ENCODE measurements at regions not wholly inside any gene's neighbourhood (a gene's known extent, or its start where the extent isn't known, plus 50 kb on each side); places are given as distances from the start of the nearest gene placed in this dataset.

DNA sequence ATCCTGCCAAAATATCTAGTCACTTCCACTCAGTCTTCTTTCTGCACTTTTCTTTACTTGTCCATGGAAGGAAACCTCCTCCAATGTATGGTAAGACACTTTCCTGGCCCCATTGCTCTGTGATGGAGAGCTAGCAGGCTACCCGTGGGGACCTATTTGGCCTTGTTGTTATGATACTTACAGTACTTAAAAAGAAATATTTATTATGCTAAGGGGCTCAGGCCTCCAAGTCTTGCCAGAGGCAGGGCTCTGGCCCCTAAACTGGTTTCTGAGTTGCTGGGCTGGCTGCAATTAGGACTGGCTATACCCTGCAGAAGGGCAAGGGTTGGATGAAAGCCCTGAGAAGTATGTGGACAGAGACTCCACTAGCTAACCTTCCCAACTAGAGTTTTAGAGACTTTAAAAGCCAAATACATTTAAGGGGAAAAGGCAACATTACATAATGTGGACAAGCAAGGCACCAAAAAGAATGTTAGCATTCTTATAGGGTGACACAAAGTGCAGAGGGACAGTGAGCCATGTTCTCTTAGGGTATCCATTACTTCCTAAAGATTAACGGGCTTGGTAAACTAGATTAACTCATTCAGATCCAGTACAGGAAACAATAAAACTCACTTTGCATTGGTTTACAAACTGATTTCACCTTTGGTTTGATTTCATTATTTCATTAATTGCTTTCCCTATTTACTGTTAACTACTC lies 84.9 kb upstream of the INHBA start:
- DNase-seq = no peak

DNA sequence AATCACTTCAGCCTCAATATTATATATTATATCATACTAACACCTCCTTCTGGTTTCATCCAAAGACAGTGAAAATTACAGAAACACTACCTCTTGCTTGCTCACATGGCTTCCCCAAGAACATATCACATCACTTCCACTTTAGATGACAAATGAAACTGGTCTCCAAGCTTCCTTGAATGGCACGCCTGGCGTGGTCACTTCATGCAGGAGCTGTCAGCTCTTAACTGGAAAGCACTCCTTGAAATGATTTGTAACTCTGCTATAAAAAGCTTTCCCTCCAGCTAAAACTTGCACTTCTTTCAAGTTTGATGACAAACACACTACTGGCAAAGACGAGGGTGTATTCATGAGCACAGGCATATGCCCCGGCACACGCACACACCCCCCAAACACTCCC lies 84.1 kb upstream of the INHBA start:
- no peak for DNase-seq

DNA sequence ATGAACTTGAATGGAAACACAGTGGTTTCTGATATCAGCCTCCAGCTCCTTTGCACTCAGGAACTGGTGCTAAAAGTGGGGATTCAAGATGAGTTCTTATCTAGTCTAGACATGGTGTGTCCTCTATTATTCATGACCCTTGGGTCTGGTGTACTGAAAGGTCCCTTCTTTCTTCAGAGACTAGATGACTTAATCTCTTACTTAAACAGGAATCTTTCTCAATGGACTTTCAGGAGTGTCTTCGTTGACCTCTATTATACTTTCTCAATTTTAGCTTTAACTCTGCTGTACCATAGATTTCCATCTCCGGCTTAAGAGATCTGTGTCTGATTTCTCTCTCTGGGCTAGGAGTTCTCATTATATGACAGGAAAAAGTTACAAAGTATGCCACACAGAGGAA lies 83.5 kb upstream of the INHBA start:
- no peak for DNase-seq

DNA sequence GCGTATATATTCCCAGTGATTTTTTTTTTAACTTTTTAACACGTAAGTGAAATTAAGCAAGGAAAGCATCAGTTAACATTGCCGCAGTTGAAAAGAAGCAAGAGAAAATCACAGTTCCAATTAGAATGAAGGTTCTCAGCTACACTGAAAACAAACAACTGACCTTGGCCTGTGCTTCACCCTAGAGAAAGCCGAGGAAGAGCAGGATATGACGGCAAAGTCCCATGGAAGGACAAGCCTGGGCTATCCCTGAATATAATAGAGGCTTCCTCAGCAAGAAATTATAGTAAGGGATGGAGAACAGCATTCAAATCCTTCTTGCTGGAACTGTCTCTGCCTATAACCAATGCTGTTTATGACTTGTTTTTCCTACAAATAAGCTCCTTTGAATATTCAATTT lies 83.0 kb upstream of the INHBA start:
- DNase-seq = no peak

DNA sequence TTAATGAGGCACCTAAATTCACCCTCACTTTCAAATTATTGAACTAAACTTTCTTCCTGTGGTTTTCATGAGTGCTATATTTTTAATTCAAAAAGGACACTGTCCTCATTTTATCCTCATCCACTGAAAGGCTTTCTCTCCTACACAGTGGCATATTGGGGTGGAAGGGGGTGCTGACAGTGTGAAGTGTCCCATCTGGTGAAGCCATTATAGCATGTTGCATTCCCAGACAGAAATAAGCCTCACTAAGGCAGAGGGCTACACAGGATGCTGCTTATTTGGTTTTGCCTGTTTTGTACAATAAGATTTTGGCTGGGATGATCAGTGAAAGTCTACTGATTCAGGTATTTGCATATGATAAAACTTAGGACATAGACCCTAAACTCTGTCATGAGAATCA lies 82.4 kb upstream of the INHBA start:
- DNase-seq = no peak

- no peak for DNase-seq
These were observed 77.0 kb upstream of the INHBA start for GRCh38 chr7:41779918-41780317.

DNA sequence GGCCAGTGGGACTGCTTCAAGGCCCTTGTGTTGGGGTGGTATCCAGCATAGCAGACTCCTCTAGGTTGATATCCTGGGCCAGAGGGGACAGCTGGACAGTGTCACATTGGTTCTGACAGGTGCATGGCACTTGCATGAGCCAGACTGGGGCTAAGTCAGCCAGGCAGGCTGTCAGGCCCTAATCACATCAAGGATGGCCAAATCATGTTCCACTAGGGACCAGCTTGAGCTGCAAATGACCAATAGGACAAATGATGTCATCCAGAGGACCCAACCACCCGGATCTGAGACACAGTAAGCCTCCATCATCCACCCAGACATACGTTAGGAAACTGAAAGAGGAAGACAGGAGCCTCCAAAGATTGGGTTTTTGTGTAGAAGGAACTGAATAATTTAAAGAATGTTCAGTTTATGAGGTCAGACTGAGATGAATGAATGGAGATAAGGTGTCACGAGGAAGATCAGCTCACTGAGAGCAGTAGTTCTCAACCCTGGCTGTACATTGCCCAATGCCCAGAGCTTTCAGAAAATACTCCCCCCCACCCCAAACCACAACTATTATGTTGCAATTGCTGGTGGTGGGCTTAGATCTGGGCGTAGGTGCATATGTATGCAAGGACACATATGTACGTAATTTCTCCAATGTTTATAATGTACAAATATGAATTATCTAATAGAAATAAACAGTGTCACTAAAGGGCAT lies 75.2 kb upstream of the INHBA start:
- DNase-seq = no peak

DNA sequence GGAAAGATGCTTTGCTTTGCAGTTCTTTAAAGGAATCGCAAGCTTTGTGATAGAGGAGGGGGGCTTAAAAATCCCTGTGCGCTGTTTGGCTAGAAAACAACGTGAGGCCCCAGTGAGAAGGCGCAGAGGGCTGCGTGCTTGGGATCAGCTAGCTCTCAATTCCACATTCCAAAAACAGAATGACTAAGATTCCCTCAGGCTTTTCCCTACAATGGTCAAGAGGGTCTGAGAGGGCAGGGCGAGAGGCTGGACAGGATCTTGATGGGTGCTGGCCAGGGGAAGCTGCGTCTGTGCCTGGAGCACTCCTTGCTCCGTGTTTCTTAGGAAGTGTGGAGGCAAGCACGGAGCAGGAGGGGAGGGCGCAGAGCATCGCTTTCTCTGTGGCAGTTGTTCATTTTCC lies 72.1 kb upstream of the INHBA start:
- no peak for DNase-seq

DNA sequence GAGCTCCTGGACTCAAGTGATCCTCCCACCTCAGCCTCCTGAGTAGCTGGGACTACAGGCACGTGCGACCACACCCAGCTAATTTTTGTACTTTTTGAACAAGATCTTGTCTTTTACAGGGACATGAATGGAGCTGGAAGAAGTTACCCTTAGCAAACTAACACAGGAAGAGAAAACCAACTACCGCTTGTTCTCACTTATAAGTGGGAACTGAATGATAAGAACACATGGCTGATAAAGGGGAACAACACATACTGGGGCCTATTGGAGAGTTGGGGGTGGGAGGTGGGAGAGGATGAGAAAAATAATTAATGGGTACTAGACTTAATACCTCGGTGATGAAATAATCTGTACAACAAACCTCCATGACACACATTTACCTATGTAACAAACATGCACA lies 70.9 kb upstream of the INHBA start:
- DNase-seq = no peak

DNA sequence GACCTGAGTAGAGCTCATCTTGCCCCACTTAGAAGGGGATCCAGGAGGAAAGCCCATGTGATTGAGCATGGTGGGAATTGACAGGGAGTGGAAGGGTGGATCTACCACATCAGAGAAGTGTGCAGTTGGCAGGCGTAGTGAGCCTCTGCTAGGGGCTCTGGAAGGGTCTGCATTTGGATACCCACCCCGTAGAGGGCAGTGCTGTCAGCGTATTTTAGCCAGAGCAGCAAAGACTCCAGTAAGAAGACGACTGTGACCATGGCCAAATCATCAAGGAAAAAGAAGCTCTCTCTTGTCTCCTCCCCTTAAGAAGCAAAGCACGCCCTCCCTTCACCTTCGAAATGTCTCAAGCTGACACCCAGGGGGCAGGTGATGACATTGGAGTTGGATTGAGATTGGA lies 68.8 kb upstream of the INHBA start:
- DNase-seq = no peak

DNA sequence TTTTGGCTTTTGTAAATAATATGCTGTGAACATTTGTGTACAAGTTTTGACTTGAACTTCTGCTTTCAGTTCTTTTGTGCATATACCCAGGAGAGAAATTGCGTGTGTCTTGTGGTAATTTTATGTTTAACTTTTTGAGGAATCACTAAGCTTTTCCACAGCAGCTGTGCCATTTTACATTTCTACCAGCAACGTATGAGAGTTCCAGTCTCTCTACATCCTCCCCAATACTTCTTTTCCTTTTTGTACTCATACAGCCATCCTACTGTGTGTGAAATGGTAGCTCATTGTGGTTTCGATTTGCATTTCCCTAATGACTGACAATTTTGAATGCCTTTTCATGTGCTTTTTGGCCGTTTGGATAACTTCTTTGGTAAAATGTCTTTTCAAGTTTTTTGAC lies 66.3 kb upstream of the INHBA start:
- DNase-seq = no peak

DNA sequence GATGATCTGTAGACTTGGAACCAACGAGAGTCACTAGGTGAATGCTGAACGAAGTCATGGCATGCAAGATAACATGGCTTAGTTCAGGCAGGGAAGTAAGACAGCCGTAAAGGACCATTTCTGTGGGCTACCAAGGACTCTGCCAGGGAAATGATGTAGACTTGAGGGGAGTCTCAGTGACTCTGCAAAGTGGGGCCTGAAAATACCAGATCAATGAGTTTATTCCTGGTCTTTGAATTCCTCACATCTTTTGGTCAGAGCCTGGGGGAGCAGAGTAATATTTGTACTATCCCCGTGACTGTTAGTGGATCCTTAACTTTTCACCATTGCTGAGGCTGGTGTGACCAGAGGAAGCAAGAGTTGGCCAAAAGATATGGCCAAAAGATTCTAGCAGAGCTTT lies 60.7 kb upstream of the INHBA start:
- DNase-seq = no peak

- no peak for DNase-seq
These were observed 59.8 kb upstream of the INHBA start for GRCh38 chr7:41762641-41763040.

- DNase-seq = no peak
These were observed 57.4 kb upstream of the INHBA start for GRCh38 chr7:41760293-41760692.

DNA sequence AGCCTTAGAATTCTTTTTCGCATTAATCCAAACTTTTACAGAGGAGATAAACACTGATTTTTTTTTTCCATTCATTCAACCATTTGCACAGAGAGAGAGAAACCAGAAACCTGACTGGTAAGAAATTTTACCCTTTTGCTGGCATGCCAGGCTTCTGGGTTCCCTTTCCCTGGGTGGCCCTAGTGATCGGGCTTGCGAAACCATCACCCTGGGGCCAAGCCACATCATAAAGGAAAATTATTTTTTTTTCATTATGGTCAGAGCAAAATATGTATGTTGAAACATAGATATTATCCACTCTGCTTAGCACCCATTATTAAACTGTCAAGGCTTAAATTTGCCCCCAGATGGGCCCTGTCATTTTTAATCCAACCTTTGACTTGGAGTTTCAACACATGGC lies 55.4 kb upstream of the INHBA start:
- DNase-seq = no peak

DNA sequence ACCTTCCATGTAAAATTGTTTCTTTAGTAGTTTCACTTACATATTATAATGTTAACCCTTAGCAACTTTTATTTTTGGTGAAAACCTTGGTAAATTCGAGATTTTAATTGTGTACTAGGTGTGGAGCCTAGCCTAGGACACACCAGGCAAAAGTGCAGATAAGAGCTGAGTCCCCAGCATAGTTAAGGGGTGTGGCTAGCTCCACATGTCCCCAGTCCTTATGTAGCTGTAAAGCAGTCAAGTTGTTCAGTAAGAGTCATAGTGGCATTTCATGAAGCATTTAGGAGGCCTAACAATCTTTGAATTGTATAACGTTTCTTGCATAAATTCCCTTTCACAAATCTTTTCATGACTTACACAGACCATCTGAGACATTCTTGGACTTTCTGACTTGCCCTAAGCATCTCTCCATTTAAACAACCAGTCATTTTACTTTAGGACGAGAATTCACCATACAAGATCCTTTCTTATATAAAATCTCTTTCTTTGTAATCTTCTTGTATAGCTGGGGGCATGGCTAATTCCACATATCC lies 53.8 kb upstream of the INHBA start:
- DNase-seq = no peak

DNA sequence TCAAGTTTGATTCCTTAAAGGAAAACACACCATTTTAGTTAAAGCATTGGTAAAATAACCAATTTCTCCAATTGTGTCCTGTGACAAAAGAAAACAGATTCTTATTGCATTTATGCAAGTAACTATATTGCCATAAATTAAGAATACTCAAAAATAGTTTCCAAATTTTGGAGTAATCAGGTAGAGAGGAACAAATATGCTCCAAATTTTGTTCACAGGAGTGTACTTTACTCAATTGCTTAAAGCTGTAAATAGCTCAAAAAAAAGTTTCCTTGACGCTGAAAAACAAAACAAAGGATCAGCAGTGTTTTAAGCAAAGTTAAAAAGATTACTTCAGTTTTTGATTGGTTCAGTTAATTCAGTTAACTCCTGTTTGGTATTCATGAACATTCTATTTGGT lies 52.2 kb upstream of the INHBA start:
- DNase-seq = no peak

DNA sequence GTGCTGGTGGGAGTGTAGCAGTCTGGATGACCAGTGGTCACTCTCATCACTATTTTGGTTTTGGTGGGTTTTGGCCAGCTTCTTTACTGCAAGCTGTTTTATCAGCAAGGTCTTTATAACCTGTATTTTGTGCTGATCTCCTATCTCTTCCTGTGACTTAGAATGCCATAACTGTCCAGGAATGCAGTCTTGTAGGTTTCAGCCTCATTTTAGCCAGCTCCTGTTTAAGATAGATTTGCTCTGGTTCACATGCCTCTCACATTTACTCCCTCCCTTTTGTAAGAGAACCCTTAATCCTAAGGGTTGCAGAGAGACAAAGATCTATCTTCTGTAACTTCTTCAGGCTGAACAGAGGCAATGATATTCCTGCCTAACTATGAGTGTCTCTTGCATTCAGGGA lies 51.2 kb upstream of the INHBA start:
- DNase-seq = no peak
